HG02763 (cell line): ENCODE measurements at regions not wholly inside any gene's neighbourhood (a gene's known extent, or its start where the extent isn't known, plus 50 kb on each side); places are given as distances from the start of the nearest gene placed in this dataset.

Source experiments
- ATAC-seq: cut with Tn5 transposase; IDR thresholded peaks from one replicate; pipeline ENCODE4 v1.9.1; 2021; ENCODE audit warnings: mild to moderate bottlenecking, moderate library complexity; ENCODE audit not compliant: unreplicated experiment

DNA sequence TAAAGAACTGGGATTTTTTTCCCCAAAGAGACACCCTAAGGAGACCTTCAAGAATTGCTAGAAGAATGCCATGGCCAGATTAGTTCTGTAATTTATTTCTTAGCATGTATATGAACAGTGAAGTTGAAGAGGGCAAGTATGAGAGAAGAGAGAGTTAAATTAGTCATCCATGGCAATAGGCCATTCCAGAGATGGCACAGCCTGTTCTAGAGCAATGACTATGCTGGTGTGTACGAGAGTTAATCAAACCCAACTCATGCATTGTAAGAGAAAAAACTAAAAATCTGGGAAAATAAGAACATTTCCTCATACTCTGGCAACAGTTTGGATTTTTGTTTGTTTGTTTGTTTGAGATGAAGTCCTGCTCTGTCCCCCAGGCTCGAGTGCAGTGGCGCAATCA, 112.1 kb upstream of the PIK3C3 start:
- ATAC-seq: no peak

DNA sequence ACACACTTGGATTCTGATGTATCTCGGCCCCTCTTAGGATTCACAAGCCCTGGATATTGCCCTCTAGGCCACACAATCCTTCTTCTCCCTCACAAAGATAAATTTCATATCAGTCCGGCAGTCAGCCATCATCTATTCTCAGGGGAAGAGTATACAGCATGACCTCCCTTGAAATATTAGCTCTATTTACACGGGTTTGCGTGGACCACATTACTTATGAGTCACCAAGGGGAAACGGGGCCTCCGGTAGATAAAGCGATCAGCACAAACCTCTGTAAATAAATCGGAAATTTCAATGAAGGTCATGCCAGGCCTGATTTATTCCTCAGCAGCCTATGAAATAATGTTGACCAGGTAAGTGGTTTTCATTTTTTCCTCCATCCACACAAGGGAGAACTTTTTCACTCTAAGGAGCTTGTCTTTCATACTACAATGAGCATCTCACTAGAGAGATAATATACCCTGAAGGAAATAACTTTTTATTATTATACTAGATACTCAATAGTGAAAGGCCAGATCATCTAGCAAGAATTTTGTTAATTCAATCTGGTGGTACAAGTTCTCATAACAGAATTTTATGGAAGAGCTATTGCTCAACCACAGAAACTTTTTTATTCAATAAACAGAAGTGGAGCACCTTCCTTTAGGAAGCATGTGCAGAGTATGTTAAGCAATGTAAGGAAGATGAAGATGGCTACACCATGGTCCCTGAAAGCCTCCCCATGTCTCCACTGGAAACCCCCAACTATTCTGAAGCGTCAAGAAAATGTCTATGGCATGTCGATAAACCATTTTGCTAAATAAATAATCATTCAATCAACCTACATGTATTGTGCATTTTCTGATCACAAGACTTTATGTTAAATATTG, 125.2 kb upstream of the PIK3C3 start:
- no peak for ATAC-seq

DNA sequence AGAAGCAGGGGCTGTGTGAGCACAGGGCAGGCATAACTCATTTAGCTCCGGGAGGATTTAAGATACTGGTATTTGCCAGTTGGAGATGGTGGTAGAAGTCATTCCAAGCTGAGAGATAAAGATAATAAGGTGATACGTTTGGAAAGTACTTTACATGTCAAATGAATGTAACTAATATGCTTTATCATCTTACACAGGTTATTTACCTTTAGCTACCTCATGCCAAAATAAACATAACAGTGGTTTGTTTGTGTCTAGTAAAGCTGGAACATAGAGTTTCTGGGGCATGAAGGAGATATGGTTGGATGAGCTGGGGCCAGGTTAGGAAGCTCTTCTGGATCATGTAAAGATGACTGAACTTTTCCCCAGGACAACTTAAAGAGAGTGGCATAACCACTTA, 126.9 kb upstream of the PIK3C3 start:
- no peak for ATAC-seq

DNA sequence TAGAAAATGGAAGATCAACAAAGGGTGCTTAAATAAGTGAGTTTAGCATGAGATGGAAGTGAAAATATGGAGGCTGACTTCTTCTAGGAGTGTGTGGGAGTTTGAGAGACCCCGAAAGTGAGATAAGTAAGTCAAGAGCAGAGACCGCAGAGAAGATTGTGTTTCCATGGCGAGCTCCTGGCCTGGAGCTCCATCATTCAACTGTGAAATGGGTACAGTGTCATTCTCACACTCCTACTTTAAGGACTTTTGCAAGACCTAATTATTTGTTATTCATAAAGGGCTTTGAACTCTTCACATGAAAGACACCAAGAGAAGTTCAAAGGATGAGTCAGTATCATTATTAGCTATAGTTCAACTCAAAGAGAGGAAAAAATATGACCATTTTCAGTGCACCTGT, 134.2 kb upstream of the PIK3C3 start:
- no peak for ATAC-seq

DNA sequence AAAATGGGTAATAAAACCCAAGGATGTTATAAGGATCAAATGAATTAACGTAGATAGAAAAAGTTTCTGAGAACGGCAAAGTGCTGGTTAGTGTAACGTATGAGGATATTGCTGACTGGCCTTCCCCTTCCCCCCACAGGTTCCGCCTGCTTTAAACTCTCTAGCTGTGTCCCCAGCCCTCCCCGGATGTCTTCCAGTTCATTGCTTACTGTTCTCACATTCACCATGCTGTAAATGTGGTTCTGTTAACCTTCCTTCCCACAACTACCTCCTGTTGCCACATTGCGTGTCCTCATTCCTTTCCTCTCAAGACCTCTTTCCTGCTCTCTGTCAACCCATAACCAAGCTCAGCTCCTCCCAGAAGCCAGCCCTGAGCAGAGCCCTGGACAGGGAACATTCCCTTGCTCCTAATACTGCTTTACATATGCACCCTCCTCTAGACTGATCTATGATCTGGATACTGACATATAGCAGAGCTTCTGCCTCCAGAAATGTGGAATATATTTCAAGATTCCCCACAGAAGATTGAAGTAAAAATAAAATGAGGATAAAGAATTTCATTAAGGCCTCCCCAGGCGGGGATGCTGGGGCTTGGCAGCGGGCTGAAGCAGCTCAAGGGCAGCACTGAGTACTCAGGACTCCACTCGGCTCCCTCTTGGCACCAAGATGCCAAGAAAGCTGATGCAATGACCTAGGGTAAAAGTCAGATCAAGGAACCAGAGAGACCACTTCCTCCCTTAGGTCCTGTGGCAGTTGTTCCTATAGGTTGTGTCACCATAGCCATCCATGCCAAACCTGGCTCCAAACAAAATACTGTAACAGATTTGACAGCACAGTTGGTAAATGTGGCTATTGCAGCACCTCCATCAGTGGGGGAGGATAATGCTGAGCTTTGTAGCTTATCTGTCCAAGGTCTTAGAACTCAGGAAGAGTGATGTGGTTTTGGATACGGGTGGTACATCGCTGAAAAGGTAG, 136.4 kb upstream of the PIK3C3 start:
- ATAC-seq: no peak

DNA sequence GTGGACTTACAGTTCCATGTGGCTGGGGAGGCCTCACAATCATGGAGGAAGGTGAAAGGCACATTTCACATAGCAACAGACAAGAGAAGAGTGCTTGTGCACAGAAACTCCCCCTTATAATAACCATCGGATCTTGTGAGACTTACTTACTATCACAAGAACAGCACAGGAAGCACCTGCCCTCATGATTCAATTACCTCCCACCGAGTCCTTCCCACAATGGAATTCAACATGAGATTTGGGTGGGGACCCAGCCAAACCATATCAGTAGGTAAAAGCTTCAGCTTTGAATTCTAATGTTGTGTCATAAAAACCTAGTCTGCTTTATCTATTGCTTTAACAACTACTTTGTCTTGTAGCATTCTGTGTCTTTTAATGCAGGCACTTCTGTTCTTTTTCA, 140.4 kb upstream of the PIK3C3 start:
- ATAC-seq: no peak

DNA sequence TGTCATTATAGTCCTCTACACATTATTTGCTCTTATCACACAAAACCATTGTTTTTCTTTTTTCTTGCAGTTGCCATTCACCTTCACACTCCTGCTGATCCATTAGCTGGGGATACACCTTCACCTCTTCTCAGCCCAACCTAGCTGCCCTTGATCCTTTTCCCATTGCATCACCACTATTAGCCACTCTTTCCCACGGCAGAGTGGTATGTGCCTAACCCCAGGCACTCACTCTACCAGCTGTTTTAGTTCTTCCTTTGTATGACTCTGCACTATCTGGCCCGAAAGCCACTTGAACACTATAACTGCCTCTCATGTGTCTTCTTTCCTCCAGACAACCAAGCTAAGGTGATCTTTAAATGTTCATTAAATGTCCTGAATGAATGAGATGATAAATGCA, 145.4 kb upstream of the PIK3C3 start:
- no peak for ATAC-seq

DNA sequence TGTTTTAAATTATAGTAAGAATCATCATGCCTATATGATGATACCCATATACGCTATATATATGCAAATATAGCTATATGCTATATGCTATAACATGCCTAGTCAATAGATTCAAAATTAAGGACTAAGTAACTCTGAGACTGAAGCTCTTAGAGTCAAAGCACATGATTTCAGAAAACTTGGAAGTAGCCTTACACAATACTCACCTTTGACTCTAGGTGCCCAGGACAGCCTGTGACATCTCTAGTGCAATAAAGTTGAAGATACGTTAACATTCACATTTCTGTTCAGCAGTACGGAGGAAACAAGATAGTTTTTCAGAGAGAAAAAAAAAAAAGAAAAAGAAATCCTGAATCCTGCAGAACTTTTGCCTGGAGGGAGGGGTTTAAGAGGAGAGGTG, 149.7 kb upstream of the PIK3C3 start:
- no peak for ATAC-seq

DNA sequence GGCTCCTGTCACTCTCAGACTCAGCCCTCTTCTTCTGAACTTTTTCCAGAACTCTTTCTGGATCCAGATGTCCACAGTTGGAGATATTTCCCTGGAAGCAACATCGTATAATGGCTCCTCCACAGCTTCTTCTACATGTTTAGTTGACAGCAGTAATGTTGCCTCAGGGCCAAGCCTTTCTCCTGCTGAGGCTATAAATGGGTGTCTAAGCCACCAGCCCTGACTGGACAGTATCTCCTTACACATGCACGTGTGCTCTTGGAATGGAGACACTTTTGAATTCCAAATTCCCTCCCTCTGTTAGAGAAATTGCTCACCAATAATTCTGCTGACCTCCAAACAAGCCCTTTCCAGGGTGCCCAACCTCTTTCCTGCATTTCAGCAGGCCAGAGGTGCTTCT, 156.2 kb upstream of the PIK3C3 start:
- ATAC-seq: no peak

DNA sequence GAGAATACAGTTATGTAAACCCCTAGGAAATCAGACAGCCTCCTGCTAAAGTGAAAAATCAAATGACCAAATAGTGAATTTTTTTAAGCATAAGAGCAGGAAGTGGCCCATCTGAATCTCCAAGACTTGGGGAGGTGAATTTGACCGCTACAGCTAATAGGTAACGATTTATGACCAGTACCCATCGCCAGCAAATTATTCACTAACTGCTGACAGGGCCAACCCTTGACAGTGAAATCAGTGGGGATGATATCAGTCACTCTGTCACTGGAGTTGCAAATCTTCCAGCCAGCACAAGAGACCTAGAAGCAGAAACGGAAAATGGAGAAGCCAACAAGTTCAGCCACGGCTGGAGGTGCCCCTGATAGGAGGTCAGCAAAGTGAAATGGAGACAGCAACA, 164.3 kb upstream of the PIK3C3 start:
- no peak for ATAC-seq

DNA sequence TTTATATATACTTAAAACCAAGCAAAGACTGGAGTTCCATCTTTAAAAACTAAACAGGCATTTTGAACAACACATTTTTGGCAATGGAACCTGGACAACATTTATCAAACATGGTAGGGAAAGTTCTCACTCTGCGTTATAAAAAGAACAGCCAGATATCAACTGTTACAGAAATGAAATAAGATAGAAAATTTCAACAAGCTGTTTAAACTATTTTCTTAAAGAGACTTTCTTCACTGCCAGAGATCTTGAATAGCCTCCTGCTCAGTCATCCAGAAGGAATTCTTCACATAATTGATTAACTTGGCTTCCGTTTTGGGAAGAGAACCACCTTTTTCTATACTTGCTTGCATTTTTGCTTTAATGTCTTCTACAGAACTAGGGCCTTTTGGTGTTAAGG, 166.0 kb upstream of the PIK3C3 start:
- no peak for ATAC-seq

DNA sequence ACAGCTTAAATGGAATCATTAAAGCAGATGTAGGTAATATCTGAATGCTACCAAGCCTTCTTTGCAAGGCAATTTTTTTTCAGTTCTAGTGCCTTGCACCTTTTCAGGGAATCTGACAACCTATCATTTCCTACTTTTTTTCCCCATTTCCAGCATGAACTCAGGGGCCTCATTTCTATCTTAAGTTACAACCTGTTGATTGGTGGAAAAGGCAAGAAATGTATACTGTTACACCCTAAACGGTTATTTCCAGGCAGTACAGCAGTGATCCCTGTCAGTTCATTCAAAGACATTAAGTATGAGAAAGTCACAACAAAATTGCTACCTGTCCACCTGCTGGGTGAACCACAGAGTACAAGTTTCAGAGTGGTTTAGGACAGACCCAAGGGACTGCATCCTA, 171.2 kb upstream of the PIK3C3 start:
- ATAC-seq: no peak

DNA sequence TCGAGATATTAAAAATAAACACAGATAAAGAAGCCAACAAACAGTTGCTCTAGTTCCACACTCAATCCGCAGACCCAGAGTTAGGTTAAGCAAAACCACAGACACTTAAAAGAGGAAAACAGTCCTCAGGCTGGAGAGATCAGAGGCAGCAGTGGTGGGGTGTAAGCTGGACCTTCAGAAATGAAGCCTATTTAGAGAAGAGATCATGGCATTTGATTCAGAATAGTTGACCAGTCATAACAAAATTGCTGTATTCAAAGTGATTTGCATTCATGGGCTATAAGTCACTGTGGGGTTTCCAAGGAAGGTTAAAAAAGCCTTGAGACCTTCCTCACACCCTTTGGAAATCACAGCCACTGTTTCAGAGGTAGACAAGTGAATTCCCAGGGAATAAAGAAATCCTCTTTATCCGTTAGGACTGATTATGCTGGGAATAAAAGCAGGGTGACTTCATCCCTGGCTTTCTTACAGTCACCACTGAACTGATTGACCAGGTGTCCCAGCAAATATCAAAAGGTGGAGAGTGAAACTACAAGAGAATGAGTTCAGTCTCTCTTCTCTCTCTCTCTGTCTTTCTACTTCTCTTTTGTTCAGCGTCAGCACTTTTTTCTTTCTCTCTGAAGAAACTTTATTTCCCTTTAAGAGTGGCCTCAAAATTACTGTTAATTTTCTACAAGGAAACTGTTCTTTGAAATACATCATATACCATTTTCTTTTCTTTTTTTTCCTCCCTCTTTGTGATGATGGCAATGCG, 171.8 kb upstream of the PIK3C3 start:
- no peak for ATAC-seq

DNA sequence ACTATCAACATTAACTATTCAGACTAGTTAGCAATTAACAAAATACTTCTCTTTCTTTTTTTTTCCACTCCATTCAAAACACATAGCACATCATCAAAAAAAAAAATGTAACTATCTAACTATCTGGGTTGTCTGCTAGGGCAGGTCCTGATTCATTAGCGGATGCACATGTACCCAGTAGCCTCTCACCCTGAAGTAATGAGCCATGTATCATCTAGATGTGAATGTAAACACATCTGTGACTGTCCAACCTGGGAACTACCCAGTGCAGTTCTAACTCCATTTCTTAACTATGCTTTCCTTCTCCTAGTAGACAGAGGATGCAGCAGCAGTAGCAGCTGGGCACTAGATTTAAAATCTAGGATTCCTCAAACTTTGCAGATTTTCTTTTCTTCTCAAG, 183.1 kb upstream of the PIK3C3 start:
- ATAC-seq: no peak

DNA sequence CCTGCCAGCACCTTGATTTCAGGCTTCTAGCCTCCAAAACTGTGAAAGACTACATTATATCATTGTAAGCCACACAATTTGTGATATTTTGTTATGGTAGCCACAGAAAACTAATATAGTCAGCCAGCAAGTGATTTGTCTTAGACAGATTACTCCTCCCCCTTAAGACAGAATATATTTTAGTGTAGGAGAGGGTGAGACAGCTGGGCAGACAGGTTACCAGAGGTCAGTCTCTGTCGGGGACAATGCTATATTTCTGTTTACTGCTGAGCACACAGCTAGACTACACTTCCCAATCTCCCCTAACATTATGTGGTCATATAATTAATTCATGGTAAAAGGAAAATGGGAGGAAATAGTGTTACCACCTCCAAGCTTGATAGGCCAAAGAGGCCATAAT, 185.8 kb upstream of the PIK3C3 start:
- no peak for ATAC-seq

DNA sequence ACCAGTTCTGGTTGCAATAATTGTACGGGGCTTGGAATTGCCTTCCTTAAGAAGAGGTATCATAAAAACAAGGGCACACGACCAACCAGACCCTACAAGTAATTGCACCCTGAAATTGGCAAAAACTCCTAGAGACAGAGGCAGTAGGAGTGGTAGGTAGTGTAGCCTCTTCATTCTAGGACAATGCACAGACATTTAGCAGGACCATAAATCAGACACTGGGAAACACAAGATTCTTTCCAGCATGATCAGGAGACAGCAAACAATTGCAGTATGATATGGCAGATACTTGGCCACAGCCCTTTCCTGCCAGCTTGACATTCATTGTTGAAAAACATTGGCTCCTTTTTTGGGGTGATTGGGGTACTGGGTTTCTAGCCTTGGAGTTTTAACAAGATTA, 186.6 kb upstream of the PIK3C3 start:
- ATAC-seq: no peak

DNA sequence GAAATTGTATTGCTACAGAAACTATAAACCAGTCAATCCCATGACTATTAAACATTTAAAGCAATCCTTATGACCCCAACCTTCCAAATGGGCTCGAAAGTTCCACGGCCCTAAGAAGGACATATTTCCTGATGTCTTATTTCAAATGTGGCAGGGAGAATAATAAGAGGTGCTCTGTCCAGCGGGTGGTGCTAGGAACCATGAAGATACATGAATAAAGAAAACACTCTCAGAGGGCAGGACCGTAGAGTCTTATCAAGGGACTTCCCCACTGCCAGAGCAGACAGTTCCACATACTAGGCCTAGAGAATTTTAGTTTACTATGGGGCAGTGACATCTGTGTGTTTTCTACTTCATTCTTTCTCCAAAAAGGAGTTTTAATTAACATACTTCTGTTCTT, 187.1 kb upstream of the PIK3C3 start:
- no peak for ATAC-seq

DNA sequence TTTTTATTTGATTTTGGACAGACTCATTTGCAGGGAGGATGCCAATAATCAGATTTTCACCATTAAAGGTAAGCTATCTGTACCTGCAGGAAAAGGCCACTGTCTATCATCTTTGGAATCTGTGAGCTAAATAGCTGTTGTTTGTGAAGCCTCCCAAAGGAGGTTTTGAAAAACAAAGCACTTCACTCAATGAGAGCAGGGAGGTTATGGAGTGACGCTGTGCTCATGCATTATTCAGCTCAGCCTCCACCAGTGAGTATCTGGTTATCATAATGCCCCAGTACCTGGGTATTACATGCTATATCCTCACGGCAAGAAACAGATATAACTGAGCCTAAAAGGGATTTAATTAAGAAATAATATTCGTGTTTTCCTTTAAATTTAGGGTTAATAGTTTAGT, 189.6 kb upstream of the PIK3C3 start:
- ATAC-seq: no peak

DNA sequence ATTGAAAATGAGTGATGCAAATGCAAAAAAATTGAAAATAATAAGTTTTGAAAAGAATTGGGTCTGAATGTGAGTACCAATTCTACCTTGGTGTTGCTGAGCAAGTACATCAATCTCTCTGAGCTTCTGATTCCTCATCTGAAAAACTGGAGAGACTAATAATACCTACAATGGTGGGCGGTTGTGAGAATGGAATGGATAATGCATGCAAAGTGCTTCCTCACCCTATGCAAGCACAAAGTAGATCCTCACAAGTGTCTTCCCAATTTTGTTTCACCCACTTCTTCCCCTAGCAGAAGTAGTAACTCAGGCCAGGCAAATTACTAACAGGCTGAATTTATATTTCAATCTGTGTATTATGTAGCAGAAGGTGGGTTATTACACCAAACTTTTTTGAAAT, 191.7 kb upstream of the PIK3C3 start:
- ATAC-seq: no peak

DNA sequence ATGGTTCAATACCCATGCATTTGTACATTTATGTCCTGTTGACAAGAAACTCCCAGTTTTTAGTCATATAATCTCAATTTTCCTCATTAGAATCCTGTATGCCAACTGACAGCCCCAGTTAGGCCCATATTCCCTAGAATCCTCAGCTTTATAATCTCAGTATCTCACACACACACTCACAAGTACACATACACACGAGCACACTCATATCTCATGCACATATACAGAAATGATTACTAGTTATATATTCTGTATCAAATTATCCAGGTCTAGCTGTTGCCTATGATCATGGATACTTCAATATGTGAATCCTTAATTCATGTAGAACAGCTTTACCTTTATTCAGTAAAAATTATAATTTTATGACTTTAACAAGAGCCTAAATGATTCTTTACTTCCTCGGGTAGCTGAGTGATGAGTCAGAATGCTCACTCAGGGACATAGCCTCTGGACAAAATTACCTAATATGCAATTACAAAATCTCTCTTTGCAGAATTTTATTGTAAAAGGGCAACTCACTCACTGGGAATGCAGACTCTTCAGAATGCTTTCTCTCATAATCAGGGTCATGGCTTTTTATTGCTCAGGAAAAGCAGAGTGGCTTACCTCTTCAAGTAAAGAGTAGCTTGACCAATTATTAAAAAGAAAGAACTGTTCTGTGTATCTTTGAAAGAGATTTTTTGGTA, 193.6 kb upstream of the PIK3C3 start:
- no peak for ATAC-seq

DNA sequence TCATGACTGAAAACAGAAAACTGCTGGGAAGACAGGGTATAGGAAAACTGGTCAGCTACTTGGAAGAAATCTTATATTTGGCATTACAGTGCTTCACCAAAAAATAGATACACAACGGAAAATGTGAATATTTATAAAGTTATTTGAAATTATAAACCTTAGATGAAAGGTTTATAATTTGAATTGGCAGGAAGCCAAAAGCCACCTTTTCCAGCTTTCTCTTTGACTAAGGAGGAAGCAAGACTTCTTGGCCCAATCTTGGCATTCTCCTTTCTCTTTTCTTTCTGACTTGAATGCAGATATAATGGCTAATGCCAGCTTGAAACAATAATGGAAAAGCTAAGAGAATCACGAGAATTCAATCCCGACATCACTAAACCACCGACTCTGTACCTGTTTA, 196.5 kb upstream of the PIK3C3 start:
- no peak for ATAC-seq
